ENCODE measurements at regions not wholly inside any gene's neighbourhood (a gene's known extent, or its start where the extent isn't known, plus 50 kb on each side); places are given as distances from the start of the nearest gene placed in this dataset.
A peak's percentile ranks its signal among the peaks of the same experiment; 100 is the strongest.

- Histone ChIP-seq H3K4me1 (ENCODE audit: control insufficient read depth, insufficient read depth, low read length) (peaks cover 16% of the 10 kb centered on the region), H3K27ac (ENCODE audit: insufficient read depth, low read length) (no peak overlapping the region), H3K9me3 (ENCODE audit: control insufficient read depth, insufficient read depth, low read length) (no peaks in the 10 kb centered on the region), H3K4ac (ENCODE audit: low read depth, low read length) (peak overlapping the region; percentile 20; the same call in 1 of the 2 replicates), H3K23ac (ENCODE audit: low read depth, low read length) (no peak overlapping the region), H3K27me3 (ENCODE audit: control insufficient read depth, insufficient read depth, low read length) (peaks cover under 1% of the 10 kb centered on the region; the same call in 1 of the 2 replicates), H4K8ac (ENCODE audit: low read depth in 2 of 2, low read length in 2 of 2) (peak overlapping the region in 1 of 2 experiments; percentile 72; a peak in 3 of 4 replicates), H2BK5ac (ENCODE audit: low read depth, low read length, poor library complexity, severe bottlenecking) (no peak overlapping the region), H2BK15ac (ENCODE audit: low read depth, low read length) (no peak overlapping the region), H2BK120ac (ENCODE audit: low read depth, low read length) (peak overlapping the region; percentile 40; the same call in 1 of the 2 replicates), H2AK9ac (replicated peaks; ENCODE audit: low read depth, low read length, poor library complexity) (peak overlapping the region; percentile 71), H3K4me3 (ENCODE audit: insufficient read depth, low read depth, low read length) (no peak overlapping the region), H3K36me3 (ENCODE audit: control insufficient read depth, insufficient read depth, low read length) (no peaks in the 10 kb centered on the region), H3K56ac (ENCODE audit: extremely low read depth, insufficient read depth, low read length) (no peak overlapping the region), H3K9me1 (ENCODE audit: insufficient read depth, low read length) (no peaks in the 10 kb centered on the region), H4K91ac (ENCODE audit: insufficient read depth, low read depth, low read length) (no peak overlapping the region; the same call in 1 of the 2 replicates), H3K79me1 (ENCODE audit: low read depth in 1 of 2, low read length in 2 of 2) (no peaks in the 10 kb centered on the region), H3K18ac (ENCODE audit: low read depth, low read length) (no peak overlapping the region; the same call in 1 of the 2 replicates), H3K4me2 (ENCODE audit: low read depth, low read length) (no peak overlapping the region), H4K5ac (ENCODE audit: low read depth, low read length) (peak overlapping the region; percentile 56; the same call in 1 of the 2 replicates), H2AK5ac (ENCODE audit: low read depth, low read length) (no peak overlapping the region), H2BK20ac (ENCODE audit: low read depth, low read length) (no peak overlapping the region), H3K9ac (ENCODE audit: low read depth, low read length) (0 out of 2 replicates have a peak overlapping the region, but pooled peaks have one; percentile 47), H2AFZ (replicated peaks; ENCODE audit: low read length, poor library complexity) (peak overlapping the region; percentile 87), H4K20me1 (ENCODE audit: insufficient read depth, low read length) (no peaks in the 10 kb centered on the region), H3K14ac (replicated peaks; ENCODE audit: low read depth, low read length) (no peak overlapping the region; the same call in 1 of the 2 replicates)
- ChIA-PET CTCF (no interaction called here), POLR2A (ENCODE audit: unreplicated experiment) (no interaction called here)
- intact Hi-C loops (cut with micrococcal nuclease) = no loop called here
- ATAC-seq (ENCODE audit: low read depth) (no peak), DNase-seq (no peak)
- dilution Hi-C loops (cut with HindIII; ENCODE audit: low sequenced_read_pairs, unreplicated experiment) = no loop called here
- no peak for TF ChIP-seq CHD1 (IDR thresholded peaks at IDR 0.05; ENCODE audit: low read depth, low read length)
- TF ChIP-seq ELK1 (IDR thresholded peaks at IDR 0.05; ENCODE audit: borderline replicate concordance, low read depth, low read length) = no peak
- in situ Hi-C loops (cut with MboI; ENCODE audit: low sequenced_read_pairs) = no loop called here
- WGBS, 2 experiments (ENCODE audit: extremely low coverage in 2 of 2, insufficient read length in 1 of 2) = 38% methylated on average over 4 of the region's 20 CpGs; no CpG with 5 or more reads in 1 of the 2 experiments
- no TSS peak for BruUV-seq (replicated peaks)
Measured at GRCh38 chr9:129402371-129402739, 218.5 kb downstream of the C9orf50 start.
